AG09309 (cell line): ENCODE measurements at regions not wholly inside any gene's neighbourhood (a gene's known extent, or its start where the extent isn't known, plus 50 kb on each side); places are given as distances from the start of the nearest gene placed in this dataset.

Experiments
- DNase-seq: peaks from one replicate; pipeline ENCODE4 v3.0.0-alpha.2; 2010; ENCODE audit warnings: low read depth
- H3K4me3 ChIP-seq: 2 replicates; pipeline ENCODE4 v1.5.1; 2011; ENCODE audit warnings: mild to moderate bottlenecking, low read depth, low read length, moderate library complexity; ENCODE audit not compliant: control insufficient read depth
- CTCF ChIP-seq: IDR thresholded peaks from 2 replicates; pipeline ENCODE4 v1.5.1; 2011; ENCODE audit warnings: mild to moderate bottlenecking, low read depth, low read length, inconsistent platforms; ENCODE audit not compliant: insufficient read depth, control insufficient read depth; ENCODE audit errors: missing control alignments

- H3K4me3 ChIP-seq, result no peak overlapping the region
- TF ChIP-seq CTCF, result no peak
- no peak for DNase-seq
Observed at GRCh38 chr2:3078684-3079083, 298.9 kb downstream of the EIPR1 start.

GRCh38 chr2:3076848-3077642 is 300.6 kb downstream of the EIPR1 start:
- TF ChIP-seq CTCF, result no peak
- no peak overlapping the region for H3K4me3 ChIP-seq
- DNase-seq, result no peak

- DNase-seq, result no peak
- TF ChIP-seq CTCF, result no peak
- H3K4me3 ChIP-seq, result no peak overlapping the region
Observed at GRCh38 chr2:3075991-3076340, 301.7 kb downstream of the EIPR1 start.

- no peak overlapping the region for H3K4me3 ChIP-seq
- DNase-seq, result no peak
- TF ChIP-seq CTCF, result no peak
Observed at GRCh38 chr2:3075316-3075990, 302.2 kb downstream of the EIPR1 start.

GRCh38 chr2:3073704-3074103 is 303.9 kb downstream of the EIPR1 start:
- no peak overlapping the region for H3K4me3 ChIP-seq
- DNase-seq, result no peak
- TF ChIP-seq CTCF, result no peak

- no peak for DNase-seq
- no peak for TF ChIP-seq CTCF
- no peak overlapping the region for H3K4me3 ChIP-seq
Observed at GRCh38 chr2:3073041-3073595, 304.5 kb downstream of the EIPR1 start.
